HEK293 (cell line): ENCODE measurements at regions not wholly inside any gene's neighbourhood (a gene's known extent, or its start where the extent isn't known, plus 50 kb on each side); places are given as distances from the start of the nearest gene placed in this dataset.

Source experiments
- CTCF ChIA-PET: fragments of 350-600 bp; formaldehyde crosslinking; extraction: SDS; loops from one replicate; lab custom pipeline; 2021; ENCODE audit warnings: antibody characterized with exemption; lab: Yijun Ruan, JAX
- POLR2A ChIA-PET: fragments of 300-600 bp; formaldehyde crosslinking; extraction: SDS; loops from one replicate; lab custom pipeline; 2020; ENCODE audit warnings: antibody characterized with exemption, inconsistent platforms; lab: Yijun Ruan, JAX
- H3K27ac ChIP-seq: fragments of 200-500 bp; sonication (Bioruptor generic); 2 replicates; pipeline ENCODE4 v1.5.1; 2014; ENCODE audit warnings: low read depth, low read length, control low read depth, inconsistent platforms; ENCODE audit errors: extremely low read depth
- H3K36me3 ChIP-seq, 2 experiments: fragments of 200-500 bp in 1 of 2; sonication (Bioruptor generic) in 1 of 2; 1 replicate in 1 of 2; 2 replicates in 1 of 2; pipeline ENCODE4 v1.5.1; 2014 to 2017; ENCODE audit warnings: inconsistent platforms in 2 of 2, low read length in 2 of 2; ENCODE audit not compliant: control insufficient read depth in 2 of 2, insufficient read depth in 1 of 2
- H3K4me1 ChIP-seq: fragments of 200-500 bp; sonication (Bioruptor generic); 2 replicates; pipeline ENCODE4 v1.5.1; 2014; ENCODE audit warnings: mild to moderate bottlenecking, low read length, inconsistent platforms; ENCODE audit not compliant: control insufficient read depth, insufficient read depth
- H3K4me3 ChIP-seq: 2 replicates; pipeline ENCODE4 v1.5.1; 2011; ENCODE audit warnings: low read depth, mild to moderate bottlenecking, control low read depth, low read length, moderate library complexity
- H3K9me3 ChIP-seq: fragments of 200-500 bp; sonication (Bioruptor generic); 2 replicates; pipeline ENCODE4 v1.5.1; 2014; ENCODE audit warnings: low read depth, low read length, inconsistent platforms; ENCODE audit not compliant: control insufficient read depth, insufficient read depth
- INSM2 ChIP-seq: fragments of 450-650 bp; formaldehyde crosslinking; IDR thresholded peaks from 2 replicates; pipeline ENCODE4 v1.5.1; 2016; ENCODE audit warnings: missing biosample characterization, missing genetic modification characterization
- RBAK ChIP-seq: fragments of 450-650 bp; formaldehyde crosslinking; IDR thresholded peaks from 2 replicates; pipeline ENCODE4 v1.5.1; 2016; ENCODE audit warnings: missing biosample characterization, missing genetic modification characterization
- ZBTB11 ChIP-seq: fragments of 450-650 bp; formaldehyde crosslinking; conservative IDR thresholded peaks from 2 replicates; pipeline ENCODE4 v1.5.1; 2016; ENCODE audit warnings: low read depth, missing biosample characterization, missing genetic modification characterization
- ZBTB44 ChIP-seq: fragments of 450-650 bp; IDR thresholded peaks from 2 replicates; pipeline ENCODE4 v1.5.1; 2018; ENCODE audit warnings: missing biosample characterization, mild to moderate bottlenecking, missing genetic modification characterization
- ZNF19 ChIP-seq: fragments of 450-650 bp; formaldehyde crosslinking; IDR thresholded peaks from 2 replicates; pipeline ENCODE4; 2016; ENCODE audit warnings: missing biosample characterization, missing genetic modification characterization, low read depth
- ZNF335 ChIP-seq: fragments of 450-650 bp; formaldehyde crosslinking; conservative IDR thresholded peaks from 2 replicates; pipeline ENCODE4 v1.5.1; 2016; ENCODE audit warnings: missing biosample characterization, missing genetic modification characterization
- ZNF449 ChIP-seq: fragments of 450-650 bp; formaldehyde crosslinking; IDR thresholded peaks from 2 replicates; pipeline ENCODE4 v1.5.1; 2017; ENCODE audit warnings: missing biosample characterization, mild to moderate bottlenecking, missing genetic modification characterization, moderate library complexity
- ZNF501 ChIP-seq: fragments of 450-650 bp; formaldehyde crosslinking; IDR thresholded peaks from 2 replicates; pipeline ENCODE4 v1.5.1; 2016; ENCODE audit warnings: missing biosample characterization, missing genetic modification characterization
- ZNF585B ChIP-seq: fragments of 450-650 bp; formaldehyde crosslinking; IDR thresholded peaks from 2 replicates; pipeline ENCODE4 v1.5.1; 2016; ENCODE audit warnings: missing biosample characterization, missing genetic modification characterization
- ZNF701 ChIP-seq: fragments of 450-650 bp; formaldehyde crosslinking; IDR thresholded peaks from 2 replicates; pipeline ENCODE4 v1.5.1; 2016; ENCODE audit warnings: missing biosample characterization, missing genetic modification characterization
- ZNF76 ChIP-seq: fragments of 450-650 bp; formaldehyde crosslinking; IDR thresholded peaks from 2 replicates; pipeline ENCODE4; 2016; ENCODE audit warnings: low read depth, missing biosample characterization, missing genetic modification characterization, borderline replicate concordance
- ZNF768 ChIP-seq: fragments of 450-650 bp; formaldehyde crosslinking; IDR thresholded peaks from 2 replicates; pipeline ENCODE4 v1.5.1; 2018; ENCODE audit warnings: missing biosample characterization, mild to moderate bottlenecking, missing genetic modification characterization
- ZSCAN4 ChIP-seq: fragments of 450-650 bp; formaldehyde crosslinking; IDR thresholded peaks from 2 replicates; pipeline ENCODE4 v1.5.1; 2017; ENCODE audit warnings: missing biosample characterization, missing genetic modification characterization
- ZXDB ChIP-seq: fragments of 450-650 bp; formaldehyde crosslinking; IDR thresholded peaks from 2 replicates; pipeline ENCODE4 v1.5.1; 2016; ENCODE audit warnings: missing biosample characterization, missing genetic modification characterization
- TF ChIP-seq, protein P1 (sequence below): fragments of 450-650 bp; formaldehyde crosslinking; IDR thresholded peaks from 2 replicates; pipeline ENCODE4 v1.5.1; 2016; ENCODE audit warnings: missing biosample characterization, missing genetic modification characterization
- TF ChIP-seq, protein P2 (sequence below): IDR thresholded peaks from 2 replicates; pipeline ENCODE4 v1.6.1; 2011; ENCODE audit warnings: mild to moderate bottlenecking, low read depth, low read length, borderline replicate concordance

GRCh38 chr7:47634273-47634672 lies 52.4 kb upstream of the TNS3 start (continued):
- TF ChIP-seq INSM2 (tag by site-specific recombination), result no peak
- TF ChIP-seq ZBTB44 (tag by site-specific recombination), result no peak
- no peak for TF ChIP-seq ZXDB (tag by site-specific recombination)
- TF ChIP-seq, all 188 proteins: peak for 0

DNA sequence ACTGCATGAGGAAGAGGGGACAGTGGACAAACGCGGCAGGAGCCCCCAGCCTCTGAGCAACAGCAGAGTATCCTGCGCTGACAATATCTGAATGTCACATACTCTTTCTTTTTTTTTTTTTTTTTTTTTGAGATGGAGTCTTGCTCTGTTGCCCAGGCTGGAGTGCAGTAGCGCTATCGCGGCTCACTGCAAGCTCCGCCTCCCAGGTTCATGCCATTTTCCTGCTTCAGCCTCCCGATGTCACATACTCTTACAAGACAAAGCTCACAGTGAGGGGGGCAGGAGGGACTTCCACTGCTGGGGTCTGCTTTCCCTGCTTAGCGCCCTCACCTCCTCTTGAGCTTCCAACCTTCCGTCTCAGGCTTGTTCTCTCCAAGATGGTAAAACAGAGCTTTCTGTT lies 51.2 kb upstream of the TNS3 start:
- H3K36me3 ChIP-seq, result no peaks in the 10 kb centered on the region
- H3K4me1 ChIP-seq, result no peaks in the 10 kb centered on the region
- H3K9me3 ChIP-seq, result no peaks in the 10 kb centered on the region
- TF ChIP-seq, protein P1, sequence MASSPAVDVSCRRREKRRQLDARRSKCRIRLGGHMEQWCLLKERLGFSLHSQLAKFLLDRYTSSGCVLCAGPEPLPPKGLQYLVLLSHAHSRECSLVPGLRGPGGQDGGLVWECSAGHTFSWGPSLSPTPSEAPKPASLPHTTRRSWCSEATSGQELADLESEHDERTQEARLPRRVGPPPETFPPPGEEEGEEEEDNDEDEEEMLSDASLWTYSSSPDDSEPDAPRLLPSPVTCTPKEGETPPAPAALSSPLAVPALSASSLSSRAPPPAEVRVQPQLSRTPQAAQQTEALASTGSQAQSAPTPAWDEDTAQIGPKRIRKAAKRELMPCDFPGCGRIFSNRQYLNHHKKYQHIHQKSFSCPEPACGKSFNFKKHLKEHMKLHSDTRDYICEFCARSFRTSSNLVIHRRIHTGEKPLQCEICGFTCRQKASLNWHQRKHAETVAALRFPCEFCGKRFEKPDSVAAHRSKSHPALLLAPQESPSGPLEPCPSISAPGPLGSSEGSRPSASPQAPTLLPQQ (tag by site-specific recombination), result no peak
- TF ChIP-seq ZNF768 (tag by site-specific recombination) (no peak), ZNF701 (tag by site-specific recombination) (no peak), ZBTB11 (tag by site-specific recombination) (no peak), RBAK (no peak), ZSCAN4 (no peak), ZNF501 (tag by site-specific recombination) (no peak), ZNF76 (tag by site-specific recombination) (no peak), ZNF19 (tag by site-specific recombination) (no peak), ZNF585B (tag by site-specific recombination) (no peak), ZNF335 (tag by site-specific recombination) (no peak), ZNF449 (tag by site-specific recombination) (no peak)
- TF ChIP-seq, protein P2, sequence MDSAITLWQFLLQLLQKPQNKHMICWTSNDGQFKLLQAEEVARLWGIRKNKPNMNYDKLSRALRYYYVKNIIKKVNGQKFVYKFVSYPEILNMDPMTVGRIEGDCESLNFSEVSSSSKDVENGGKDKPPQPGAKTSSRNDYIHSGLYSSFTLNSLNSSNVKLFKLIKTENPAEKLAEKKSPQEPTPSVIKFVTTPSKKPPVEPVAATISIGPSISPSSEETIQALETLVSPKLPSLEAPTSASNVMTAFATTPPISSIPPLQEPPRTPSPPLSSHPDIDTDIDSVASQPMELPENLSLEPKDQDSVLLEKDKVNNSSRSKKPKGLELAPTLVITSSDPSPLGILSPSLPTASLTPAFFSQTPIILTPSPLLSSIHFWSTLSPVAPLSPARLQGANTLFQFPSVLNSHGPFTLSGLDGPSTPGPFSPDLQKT, result no peak
- no peak overlapping the region for H3K4me3 ChIP-seq
- ChIA-PET CTCF (interaction anchor here (1.0 kb wide), 1 partner anchor 12 kb away, joined by 3 read pairs; no protein-coding TSS in a partner anchor), POLR2A (no interaction called here)
- no peak overlapping the region for H3K27ac ChIP-seq
